GM13977 (cell line): ENCODE measurements at regions not wholly inside any gene's neighbourhood (a gene's known extent, or its start where the extent isn't known, plus 50 kb on each side); places are given as distances from the start of the nearest gene placed in this dataset.

Experiments
- DNase-seq: peaks from one replicate; pipeline ENCODE4 v3.0.0; 2012; ENCODE audit warnings: low spot score
- CTCF ChIP-seq: IDR thresholded peaks from 2 replicates; pipeline ENCODE4 v1.5.1; 2012; ENCODE audit warnings: mild to moderate bottlenecking, control low read depth; ENCODE audit not compliant: insufficient read depth; ENCODE audit errors: extremely low read depth, missing control alignments
- in situ Hi-C: fragments of 300-500 bp; cut with MboI; formaldehyde crosslinking; loops from one replicate; pipeline ENCODE4 v1.12.0; 2022; ENCODE audit warnings: low sequenced_read_pairs, low pct_unique_long_range_greater_than_20kb, mixed read lengths, inconsistent platforms; ENCODE audit not compliant: unreplicated experiment

- no peak for TF ChIP-seq CTCF
- DNase-seq, result no peak
- in situ Hi-C loops, result no loop called here
These were observed 89.3 kb upstream of the TMPRSS2 start for GRCh38 chr21:41597227-41597626.

DNA sequence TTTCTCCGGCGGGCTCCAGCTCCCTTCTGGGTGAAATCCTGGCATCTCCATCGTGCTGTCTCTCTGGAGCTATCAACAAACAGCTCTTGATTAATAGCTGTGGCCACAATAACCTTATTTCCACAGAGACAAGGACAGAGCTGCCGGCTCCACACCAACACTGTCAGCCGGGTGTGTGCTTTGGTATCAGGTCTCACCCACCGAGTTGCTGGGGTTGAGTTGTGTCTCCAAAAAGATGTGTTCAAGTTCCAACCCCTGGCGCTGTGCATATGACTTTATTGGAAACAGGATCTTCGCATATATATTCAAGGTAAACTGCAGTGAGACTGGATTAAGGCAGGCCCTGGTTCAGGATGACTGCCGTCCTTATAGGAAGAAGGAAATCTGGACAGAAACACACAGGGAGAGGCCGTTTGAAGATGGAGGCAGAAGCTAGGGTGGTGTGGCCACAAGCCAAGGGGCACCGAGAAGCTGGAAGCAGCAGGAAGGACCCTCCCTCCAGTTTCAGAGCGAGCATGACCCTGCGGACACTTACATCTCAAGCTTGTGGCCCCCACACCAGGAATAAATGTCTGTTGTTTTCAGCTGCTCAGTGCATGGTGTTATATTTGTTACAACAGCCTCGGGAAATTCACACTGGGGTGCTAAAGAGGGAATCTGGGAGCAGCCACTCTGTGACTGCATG, 88.4 kb upstream of the TMPRSS2 start:
- in situ Hi-C loops, result no loop called here
- DNase-seq, result no peak
- TF ChIP-seq CTCF, result no peak

- in situ Hi-C loops, result no loop called here
- DNase-seq, result no peak
- TF ChIP-seq CTCF, result no peak
These were observed 86.3 kb upstream of the TMPRSS2 start for GRCh38 chr21:41594268-41594667.

- no peak for TF ChIP-seq CTCF
- in situ Hi-C loops, result no loop called here
These were observed 85.8 kb upstream of the TMPRSS2 start for GRCh38 chr21:41593760-41594138.

GRCh38 chr21:41593051-41593759, 85.2 kb upstream of the TMPRSS2 start:
- no peak for DNase-seq
- in situ Hi-C loops, result no loop called here
- TF ChIP-seq CTCF, result no peak

More at GRCh38 chr21:41593760-41594138, 85.8 kb upstream of the TMPRSS2 start:
- no peak for DNase-seq

DNA sequence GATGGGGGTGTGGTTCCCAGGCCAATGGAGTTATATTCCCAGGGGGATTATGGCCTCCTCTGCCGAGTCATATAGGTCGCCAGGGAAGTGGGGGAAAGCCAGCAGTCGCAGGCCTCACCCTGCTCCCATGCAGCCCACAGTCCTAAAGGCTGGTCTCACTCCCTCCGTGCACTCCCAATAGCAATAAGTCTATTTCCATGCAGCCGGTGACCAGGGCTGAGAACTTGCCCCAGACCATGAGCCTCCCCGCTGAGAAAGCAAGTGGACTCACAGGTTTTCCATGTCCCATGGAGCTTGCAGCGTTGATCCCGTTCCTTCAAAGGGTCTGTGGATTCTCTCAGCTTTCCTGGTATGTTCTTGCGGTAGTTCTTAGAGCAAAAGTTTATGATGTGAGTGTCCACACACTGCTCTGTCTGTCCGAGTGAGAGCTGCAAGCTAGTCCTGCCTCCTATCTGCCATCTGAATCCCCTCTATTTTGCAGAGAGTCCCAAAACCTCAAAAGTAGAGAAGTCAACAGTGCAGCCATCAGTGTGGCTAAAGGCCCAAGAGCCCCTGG, 81.7 kb upstream of the TMPRSS2 start:
- no peak for TF ChIP-seq CTCF
- no peak for DNase-seq
- in situ Hi-C loops, result no loop called here
